ENCODE measurements at regions not wholly inside any gene's neighbourhood (a gene's known extent, or its start where the extent isn't known, plus 50 kb on each side); places are given as distances from the start of the nearest gene placed in this dataset.

DNA sequence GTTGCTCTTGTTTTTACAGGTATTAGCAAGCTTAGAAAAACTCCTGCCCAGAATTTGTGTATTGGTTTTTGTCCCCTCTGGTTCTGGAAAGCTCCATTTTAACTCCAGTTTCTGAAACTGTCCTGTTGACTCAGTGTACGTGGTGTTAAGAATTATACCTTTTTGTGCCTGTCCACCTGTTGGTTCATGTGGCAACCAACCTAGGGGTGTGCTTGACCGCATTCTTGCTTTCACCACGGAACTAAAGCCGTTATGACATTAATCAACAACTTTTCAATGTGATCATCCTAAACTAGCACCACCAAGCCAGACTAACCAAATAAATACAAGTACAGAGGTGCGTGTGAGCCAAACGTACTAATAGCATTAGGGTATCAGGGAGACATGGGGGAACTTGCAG is 56.0 kb upstream of the PTH start:
- Mint-ChIP-seq H3K4me3 (no peak overlapping the region), H3K4me1 (no peaks in the 10 kb centered on the region), H3K27ac (no peak overlapping the region), H3K36me3 (ENCODE audit: low read depth) (peaks cover 14% of the 10 kb centered on the region; the same call in 2 of the 3 replicates), H3K9me3 (peaks cover 39% of the 10 kb centered on the region), H3K27me3 (ENCODE audit: insufficient read depth, low read depth, poor library complexity) (peaks cover 4% of the 10 kb centered on the region)
- no peaks in the 10 kb centered on the region for H3K27me3 ChIP-seq (ENCODE audit: insufficient read depth)
- H3K79me2 ChIP-seq (replicated peaks; ENCODE audit: insufficient read depth) = no peaks in the 10 kb centered on the region
- H4K20me1 ChIP-seq (replicated peaks; ENCODE audit: insufficient read depth) = no peaks in the 10 kb centered on the region
- no peaks in the 10 kb centered on the region for H3K4me1 ChIP-seq (ENCODE audit: insufficient read depth)
- TF ChIP-seq POLR2AphosphoS5 (IDR thresholded peaks at IDR 0.05; ENCODE audit: low read depth) (no peak), CTCF (conservative IDR thresholded peaks at IDR 0.05; ENCODE audit: low read depth in 2 of 2) (no peak), ZNF331 (CRISPR knock-in tag; IDR thresholded peaks at IDR 0.05; ENCODE audit: low read depth) (no peak), ZNF114 (CRISPR knock-in tag; IDR thresholded peaks at IDR 0.05) (no peak), ZNF462 (CRISPR knock-in tag; IDR thresholded peaks at IDR 0.05) (no peak), NANOG (IDR thresholded peaks at IDR 0.05; ENCODE audit: borderline replicate concordance) (no peak), CREB1 (CRISPR knock-in tag; IDR thresholded peaks at IDR 0.05; ENCODE audit: low read depth) (no peak), EZH2 (IDR thresholded peaks at IDR 0.05; ENCODE audit: low read depth, unreplicated experiment) (no peak), STAT1 (IDR thresholded peaks at IDR 0.05; ENCODE audit: unreplicated experiment) (no peak), REST (IDR thresholded peaks at IDR 0.05; ENCODE audit: unreplicated experiment) (no peak), EZH2phosphoT487 (IDR thresholded peaks at IDR 0.05; ENCODE audit: unreplicated experiment) (no peak), JUNB (IDR thresholded peaks at IDR 0.05; ENCODE audit: unreplicated experiment) (no peak)
- TF ChIP-seq, protein P1, sequence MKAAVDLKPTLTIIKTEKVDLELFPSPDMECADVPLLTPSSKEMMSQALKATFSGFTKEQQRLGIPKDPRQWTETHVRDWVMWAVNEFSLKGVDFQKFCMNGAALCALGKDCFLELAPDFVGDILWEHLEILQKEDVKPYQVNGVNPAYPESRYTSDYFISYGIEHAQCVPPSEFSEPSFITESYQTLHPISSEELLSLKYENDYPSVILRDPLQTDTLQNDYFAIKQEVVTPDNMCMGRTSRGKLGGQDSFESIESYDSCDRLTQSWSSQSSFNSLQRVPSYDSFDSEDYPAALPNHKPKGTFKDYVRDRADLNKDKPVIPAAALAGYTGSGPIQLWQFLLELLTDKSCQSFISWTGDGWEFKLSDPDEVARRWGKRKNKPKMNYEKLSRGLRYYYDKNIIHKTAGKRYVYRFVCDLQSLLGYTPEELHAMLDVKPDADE (IDR thresholded peaks at IDR 0.05) = no peak
- H3K27ac ChIP-seq (ENCODE audit: low read depth) = no peak overlapping the region
- DNase-seq (ENCODE audit: low spot score) (no peak), ATAC-seq (no peak)
- H3K4me2 ChIP-seq = no peak overlapping the region
- H3K4me3 ChIP-seq = no peak overlapping the region
- no peaks in the 10 kb centered on the region for H3K36me3 ChIP-seq (ENCODE audit: insufficient read depth)
- H3K9me2 ChIP-seq (ENCODE audit: insufficient read depth) = no peaks in the 10 kb centered on the region
- H2AFZ ChIP-seq = no peak overlapping the region
- no peaks in the 10 kb centered on the region for H3F3A ChIP-seq (replicated peaks; ENCODE audit: low read depth)
